GM19452 (cell line): ENCODE measurements at regions not wholly inside any gene's neighbourhood (a gene's known extent, or its start where the extent isn't known, plus 50 kb on each side); places are given as distances from the start of the nearest gene placed in this dataset.

Source experiments
- ATAC-seq: cut with Tn5 transposase; IDR thresholded peaks from one replicate; pipeline ENCODE4 v1.9.1; 2021; ENCODE audit not compliant: unreplicated experiment

- ATAC-seq, result no peak
Observed at GRCh38 chr3:30350901-30351300, 255.5 kb upstream of the TGFBR2 start.

GRCh38 chr3:30352410-30353318 lies 253.7 kb upstream of the TGFBR2 start:
- no peak for ATAC-seq

GRCh38 chr3:30353711-30354467 lies 252.5 kb upstream of the TGFBR2 start:
- peak; percentile 99 for ATAC-seq

- ATAC-seq, result no peak
Observed at GRCh38 chr3:30354513-30354912, 251.9 kb upstream of the TGFBR2 start.

- no peak for ATAC-seq
Observed at GRCh38 chr3:30354972-30355371, 251.4 kb upstream of the TGFBR2 start.

- no peak for ATAC-seq
Observed at GRCh38 chr3:30355622-30356021, 250.8 kb upstream of the TGFBR2 start.

- no peak for ATAC-seq
Observed at GRCh38 chr3:30356866-30357753, 249.3 kb upstream of the TGFBR2 start.

GRCh38 chr3:30357897-30358296 lies 248.5 kb upstream of the TGFBR2 start:
- ATAC-seq, result no peak

GRCh38 chr3:30358871-30359270 lies 247.5 kb upstream of the TGFBR2 start:
- ATAC-seq, result no peak

GRCh38 chr3:30368978-30369377 lies 237.4 kb upstream of the TGFBR2 start:
- ATAC-seq, result no peak

- no peak for ATAC-seq
Observed at GRCh38 chr3:30370681-30371271, 235.6 kb upstream of the TGFBR2 start.

- no peak for ATAC-seq
Observed at GRCh38 chr3:30372837-30373236, 233.6 kb upstream of the TGFBR2 start.

- ATAC-seq, result no peak
Observed at GRCh38 chr3:30384546-30385072, 221.8 kb upstream of the TGFBR2 start.

- ATAC-seq, result no peak
Observed at GRCh38 chr3:30393079-30393478, 213.3 kb upstream of the TGFBR2 start.

GRCh38 chr3:30397030-30397429 lies 209.4 kb upstream of the TGFBR2 start:
- no peak for ATAC-seq

- no peak for ATAC-seq
Observed at GRCh38 chr3:30399394-30400181, 206.8 kb upstream of the TGFBR2 start.

GRCh38 chr3:30400926-30401325 lies 205.5 kb upstream of the TGFBR2 start:
- ATAC-seq, result no peak

GRCh38 chr3:30401971-30402370 lies 204.4 kb upstream of the TGFBR2 start:
- no peak for ATAC-seq

- no peak for ATAC-seq
Observed at GRCh38 chr3:30407651-30408050, 198.8 kb upstream of the TGFBR2 start.

- no peak for ATAC-seq
Observed at GRCh38 chr3:30408105-30408557, 198.3 kb upstream of the TGFBR2 start.
